NCI-H2196 (cell line): ENCODE measurements at regions not wholly inside any gene's neighbourhood (a gene's known extent, or its start where the extent isn't known, plus 50 kb on each side); places are given as distances from the start of the nearest gene placed in this dataset.
"Not testable (repeated sequence)": the region's sequence is repeated elsewhere in the genome, so short reads cannot be mapped to it uniquely, and the experiment has no call there.

ENCODE experiments used
- DNase-seq: peaks from one replicate; lab custom pipeline; 2025; ENCODE audit not compliant: unreplicated experiment; lab: John Stamatoyannopoulos, UW

DNA sequence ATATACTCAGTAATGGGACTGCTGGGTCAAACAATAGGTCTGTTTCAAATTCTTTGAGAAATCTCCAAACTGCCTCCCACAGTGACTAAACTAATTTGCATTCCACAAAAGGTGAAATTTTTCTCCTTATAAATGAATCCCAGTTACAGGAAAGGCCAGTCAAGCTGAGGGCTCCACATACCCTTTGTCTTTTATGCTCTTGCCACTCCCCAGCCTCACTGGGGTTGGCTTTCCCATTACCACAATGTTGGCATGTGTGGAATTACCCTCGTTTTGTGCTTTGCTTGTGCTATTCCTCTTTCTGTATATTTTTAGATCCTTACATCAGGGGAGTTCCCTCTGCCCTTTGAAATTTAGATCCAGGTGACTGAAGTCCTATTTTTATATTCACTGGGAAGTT, 220.2 kb upstream of the LCORL start:
- no peak for DNase-seq

- no peak for DNase-seq
These were observed 212.6 kb upstream of the LCORL start for GRCh38 chr4:18234108-18234507.

- DNase-seq, result no peak
These were observed 210.2 kb upstream of the LCORL start for GRCh38 chr4:18231726-18232125.

DNA sequence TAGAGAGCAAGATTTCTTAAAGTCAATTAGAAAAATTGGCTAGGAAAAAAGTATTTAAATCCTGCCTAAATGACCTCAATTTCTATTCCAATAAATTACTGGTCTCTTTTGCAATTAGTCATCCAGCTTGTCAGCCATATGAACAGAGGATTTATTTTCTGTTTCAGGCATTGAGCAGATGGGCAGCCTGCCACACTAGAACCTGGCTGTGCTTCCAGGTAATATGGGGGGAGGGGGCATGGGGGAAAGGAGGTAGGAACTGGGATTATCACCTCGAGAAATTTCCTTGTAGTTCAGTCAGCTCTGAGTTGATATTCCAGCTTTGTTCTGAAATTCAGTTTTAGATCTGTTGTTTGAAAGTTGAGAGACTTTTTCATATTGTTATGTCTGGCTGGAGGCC, 206.3 kb upstream of the LCORL start:
- DNase-seq, result no peak

DNA sequence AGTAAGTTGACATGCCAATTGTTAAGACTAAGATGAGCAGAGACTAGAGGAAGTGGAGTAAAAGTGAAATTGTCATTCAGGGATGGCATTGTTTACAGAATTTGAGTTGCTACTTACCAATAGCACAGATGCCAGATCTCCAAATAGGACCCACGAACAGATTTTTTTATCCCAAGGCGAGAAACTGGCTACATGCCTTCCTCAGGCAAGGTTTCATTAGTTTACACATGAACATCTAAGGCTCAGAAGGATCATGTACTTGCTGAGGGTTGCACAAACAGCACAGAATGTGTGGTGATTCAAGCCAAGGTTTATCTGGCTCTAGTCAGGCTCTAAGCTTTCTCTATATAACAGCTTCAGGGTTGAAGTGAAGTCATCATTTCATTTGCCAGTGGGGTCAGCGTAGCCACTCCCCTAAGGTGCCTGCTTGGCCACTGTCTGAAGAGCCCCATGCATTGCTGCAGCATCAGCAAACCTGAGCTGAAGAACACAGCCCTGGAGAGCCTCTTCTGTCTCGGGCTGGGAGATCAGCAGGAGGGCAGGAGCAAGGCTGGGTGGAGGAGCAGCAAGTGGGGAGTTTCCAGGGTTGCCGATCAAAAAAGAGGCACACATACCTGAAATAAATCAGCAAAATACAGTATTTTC, 193.0 kb upstream of the LCORL start:
- no peak for DNase-seq

DNA sequence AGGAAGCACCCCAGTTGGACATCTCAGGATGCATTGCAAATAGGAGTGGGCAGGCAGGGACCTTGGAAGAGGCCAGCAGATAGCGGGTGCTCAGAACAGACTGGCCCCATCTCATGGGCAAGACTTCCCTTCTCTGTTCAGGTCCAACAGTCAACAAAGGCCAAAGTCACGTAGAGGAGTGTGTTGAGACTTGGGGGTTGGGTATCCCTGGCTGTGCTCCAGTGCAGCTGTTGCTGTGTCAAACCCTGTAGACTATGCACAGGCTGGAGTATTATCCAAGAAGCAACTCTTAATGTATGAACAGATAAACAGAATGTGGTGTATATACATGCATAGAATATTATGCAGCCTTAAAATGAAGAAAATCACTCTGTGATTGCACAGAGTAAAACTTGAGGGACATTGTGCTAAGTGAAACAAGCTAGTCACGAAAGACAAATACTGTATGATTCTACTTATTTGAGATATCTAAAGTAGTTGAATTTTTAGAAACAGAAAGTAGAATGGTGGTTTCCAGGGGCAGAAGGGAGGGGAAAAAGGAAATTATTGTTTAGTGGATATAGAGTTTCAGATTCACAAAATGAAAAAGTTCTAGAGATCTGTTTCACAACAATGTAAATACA, 192.1 kb upstream of the LCORL start:
- no peak for DNase-seq

- DNase-seq, result no peak
These were observed 187.9 kb upstream of the LCORL start for GRCh38 chr4:18209448-18209847.

DNA sequence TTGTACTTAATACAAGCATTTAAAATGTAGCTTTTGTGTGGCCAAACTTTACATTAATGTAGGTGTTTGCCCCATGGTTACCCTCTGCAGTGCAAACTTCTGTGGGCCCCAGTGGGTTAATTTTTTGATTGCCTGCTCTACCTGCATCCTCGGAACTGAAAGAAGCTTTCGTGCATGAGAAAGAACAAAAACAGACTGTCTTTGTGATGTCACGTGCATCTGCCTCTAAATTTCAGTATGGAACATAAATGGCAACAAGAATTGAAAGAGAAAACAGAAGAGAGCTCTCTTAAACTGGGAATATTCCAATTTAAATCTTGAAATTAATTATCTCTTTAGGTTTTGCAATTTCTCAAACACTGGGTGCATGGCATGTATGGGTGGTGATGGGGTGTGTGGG, 182.4 kb upstream of the LCORL start:
- no peak for DNase-seq

DNA sequence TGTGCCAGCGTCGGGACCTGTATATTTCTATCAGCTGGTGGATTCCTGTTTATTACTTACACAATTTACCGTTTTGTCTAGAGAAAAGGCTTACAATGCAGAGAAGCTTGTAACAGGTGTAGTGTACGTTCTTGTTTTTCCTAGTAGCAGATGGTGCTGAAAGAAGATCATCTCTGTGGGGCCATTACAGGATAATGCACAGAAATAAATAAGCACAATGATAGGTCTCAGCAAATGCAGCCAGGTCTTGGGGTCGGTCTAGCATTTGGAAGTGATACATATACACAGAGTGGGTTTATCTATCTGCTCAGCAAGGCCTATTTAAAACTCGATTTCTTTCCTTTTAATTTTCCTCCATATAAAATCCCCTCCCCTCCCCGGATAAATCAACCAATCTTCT, 180.9 kb upstream of the LCORL start:
- no peak for DNase-seq

DNA sequence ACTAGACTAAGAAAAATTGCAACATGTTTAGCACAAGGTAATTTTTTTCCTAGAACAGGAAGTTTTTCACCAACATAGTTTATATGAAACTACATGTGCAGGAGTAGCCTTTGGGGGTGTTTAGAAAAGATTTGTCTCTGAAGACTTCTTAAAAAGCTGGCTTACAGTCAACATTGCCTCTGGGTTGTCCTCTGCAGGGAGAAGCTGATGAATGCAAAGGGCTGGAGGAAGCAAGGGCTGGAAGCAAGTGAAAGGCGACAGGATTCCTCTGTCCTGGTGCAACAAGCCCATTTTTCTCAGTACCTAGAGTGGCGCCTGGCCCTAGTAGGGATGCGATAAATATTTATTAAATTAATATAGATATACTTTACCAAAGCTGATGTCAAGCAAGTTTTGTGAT, 180.3 kb upstream of the LCORL start:
- DNase-seq, result no peak

DNA sequence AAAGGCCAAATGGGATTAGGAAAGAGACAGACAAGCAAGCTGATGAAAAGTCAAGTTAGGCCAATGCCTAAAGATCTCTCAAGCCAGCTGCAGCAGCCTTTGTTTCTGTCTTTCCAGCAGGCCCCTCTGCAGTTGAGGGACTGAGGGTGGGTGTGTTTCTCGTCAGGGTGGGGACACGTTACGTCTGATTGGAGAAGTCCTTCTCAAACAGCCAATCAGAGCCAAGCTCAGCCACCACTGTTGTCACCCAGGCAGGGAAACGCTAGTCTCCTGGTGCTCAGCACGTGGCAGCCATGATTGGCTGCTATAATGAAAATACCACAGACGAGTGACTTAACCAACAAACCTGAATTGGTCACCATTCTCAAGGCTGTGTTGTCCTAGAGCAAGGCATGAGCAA, 177.1 kb upstream of the LCORL start:
- DNase-seq, result no peak

DNA sequence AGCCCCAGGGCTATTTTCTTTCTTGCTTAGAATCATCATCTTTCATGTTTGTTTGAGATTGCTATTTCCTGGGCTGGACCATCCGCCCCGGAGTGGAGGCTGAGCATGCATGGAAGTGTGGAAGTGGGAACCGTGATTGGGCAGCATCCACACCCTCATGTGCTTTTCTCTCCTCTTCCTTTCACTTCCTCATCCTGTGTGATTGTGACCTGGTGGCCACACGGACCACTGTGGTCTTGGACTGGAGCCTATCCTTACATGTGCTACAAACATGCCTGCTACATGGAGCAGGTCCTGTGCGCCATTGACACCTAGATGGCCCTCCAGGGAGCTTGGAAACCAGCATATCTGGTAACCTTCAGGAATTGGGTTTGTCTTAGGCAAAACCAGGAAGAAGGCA, 175.9 kb upstream of the LCORL start:
- no peak for DNase-seq

GRCh38 chr4:18194278-18194677, 172.7 kb upstream of the LCORL start:
- DNase-seq, result no peak

DNA sequence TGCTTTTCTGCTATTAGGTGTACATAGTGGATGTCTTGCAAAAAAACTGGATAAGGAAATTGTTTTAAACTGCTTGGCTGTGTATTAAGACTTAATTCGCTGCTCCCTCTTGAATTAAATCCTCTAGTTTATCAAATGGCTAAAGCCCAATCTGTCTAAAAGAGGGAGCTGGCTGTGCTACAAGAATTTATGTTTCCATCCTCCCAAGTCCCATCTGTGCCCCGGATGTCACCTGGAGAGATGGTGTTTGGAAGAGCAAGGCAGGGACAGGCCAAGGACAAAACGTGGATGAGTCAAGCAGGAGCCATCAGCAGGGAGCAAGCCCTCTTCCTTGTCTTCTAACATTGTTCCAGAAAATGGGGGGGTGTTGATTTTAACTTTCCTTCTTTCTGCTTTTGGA, 171.3 kb upstream of the LCORL start:
- no peak for DNase-seq

- no peak for DNase-seq
These were observed 163.9 kb upstream of the LCORL start for GRCh38 chr4:18185491-18185890.

- DNase-seq, result no peak
These were observed 159.3 kb upstream of the LCORL start for GRCh38 chr4:18180892-18181291.

DNA sequence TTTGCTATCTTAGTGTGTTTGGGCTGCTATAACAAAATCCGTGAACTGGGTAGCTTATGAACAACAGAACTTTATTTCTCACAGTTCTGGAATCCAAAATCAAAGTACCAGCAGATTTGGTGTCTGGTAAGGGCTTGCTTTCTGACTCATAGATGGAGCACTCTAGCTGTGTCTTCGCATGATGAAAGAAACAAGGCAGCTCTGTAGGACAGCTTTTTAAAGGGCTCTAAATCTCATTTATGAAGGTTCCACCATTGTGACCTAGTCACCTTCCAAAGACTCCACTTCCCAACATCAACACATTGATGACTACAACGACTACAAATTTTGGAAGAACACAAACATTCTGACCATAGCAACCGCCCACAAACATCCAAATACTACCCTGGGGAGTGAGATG, 158.6 kb upstream of the LCORL start:
- DNase-seq, result no peak

DNA sequence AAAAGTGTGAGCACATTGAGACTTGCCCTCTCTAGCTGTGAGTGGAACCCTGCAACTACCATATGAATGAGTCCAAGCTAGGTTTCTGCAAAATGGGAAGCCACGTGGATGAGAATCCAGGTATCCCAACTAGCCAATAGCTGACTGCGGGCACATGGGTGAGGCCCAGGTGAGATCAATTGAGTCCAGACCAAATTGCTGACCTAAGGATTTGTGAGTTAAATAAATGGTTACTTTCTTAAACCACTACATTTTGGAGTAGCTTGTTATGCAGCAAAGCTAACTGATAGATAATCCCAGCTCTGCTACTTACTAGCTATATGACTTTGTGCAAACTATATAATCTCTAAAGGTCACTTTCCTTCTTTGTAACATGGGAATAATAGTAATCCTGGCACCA, 150.3 kb upstream of the LCORL start:
- no peak for DNase-seq

DNA sequence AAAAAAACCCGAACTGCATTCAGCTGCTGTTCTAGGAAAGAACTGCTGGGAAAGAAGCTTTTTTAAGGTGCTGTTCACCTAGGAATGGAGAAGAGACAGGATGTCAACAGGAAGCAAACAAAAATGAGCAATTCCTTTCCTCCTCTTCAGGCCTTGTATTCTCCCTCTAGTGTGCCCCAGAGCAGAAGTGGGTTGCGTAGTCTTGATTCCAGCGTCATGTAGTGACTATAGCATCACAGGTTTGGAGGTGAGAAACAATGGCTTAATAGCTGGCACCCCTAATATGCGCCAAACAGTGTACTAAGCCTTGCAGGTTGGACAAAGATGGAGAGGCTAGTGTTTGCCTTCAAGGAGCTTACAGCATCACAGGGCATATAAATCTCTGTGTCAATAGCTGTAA, 146.3 kb upstream of the LCORL start:
- DNase-seq, result no peak

DNA sequence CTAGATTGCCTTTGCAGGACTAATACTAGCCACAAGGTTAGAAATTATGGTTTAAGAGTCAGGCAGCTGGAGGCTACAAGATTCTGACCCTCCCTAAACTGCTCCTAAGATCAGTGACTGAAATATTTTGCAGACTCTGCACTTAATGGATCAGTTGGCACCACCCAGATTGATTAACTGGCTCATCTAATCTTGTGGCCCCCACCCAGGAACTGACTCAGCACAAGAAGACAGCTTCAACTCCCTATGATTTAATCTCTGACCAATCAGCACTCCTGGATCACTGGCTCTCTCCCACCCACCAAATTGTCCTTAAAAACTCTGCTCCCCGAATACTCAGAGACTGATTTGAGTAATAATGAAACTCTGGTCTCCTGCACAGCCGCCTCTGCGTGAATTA, 145.4 kb upstream of the LCORL start:
- no peak for DNase-seq

- no peak for DNase-seq
These were observed 140.9 kb upstream of the LCORL start for GRCh38 chr4:18162453-18162852.

- not testable (repeated sequence) for DNase-seq
These were observed 137.8 kb upstream of the LCORL start for GRCh38 chr4:18159117-18159912.
